ENCODE measurements at regions not wholly inside any gene's neighbourhood (a gene's known extent, or its start where the extent isn't known, plus 50 kb on each side); places are given as distances from the start of the nearest gene placed in this dataset.

GRCh38 chr1:234988155-234988517 lies 140.5 kb downstream of the TOMM20 start:
- no peak for DNase-seq

GRCh38 chr1:234987415-234988154 lies 141.1 kb downstream of the TOMM20 start:
- DNase-seq, result peak; percentile 36

GRCh38 chr1:234986750-234987414 lies 141.8 kb downstream of the TOMM20 start:
- no peak for DNase-seq

- no peak for DNase-seq
Observed at GRCh38 chr1:234985516-234986294, 142.9 kb downstream of the TOMM20 start.

- DNase-seq, result no peak
Observed at GRCh38 chr1:234985007-234985370, 143.6 kb downstream of the TOMM20 start.

- DNase-seq, result no peak
Observed at GRCh38 chr1:234983564-234984238, 144.9 kb downstream of the TOMM20 start.

GRCh38 chr1:234981758-234982157 lies 146.9 kb downstream of the TOMM20 start:
- DNase-seq, result no peak

- peak; percentile 49 for DNase-seq
Observed at GRCh38 chr1:234980645-234981396, 147.8 kb downstream of the TOMM20 start.

GRCh38 chr1:234980291-234980644 lies 148.4 kb downstream of the TOMM20 start:
- no peak for DNase-seq

- DNase-seq, result no peak
Observed at GRCh38 chr1:234979296-234980279, 149.0 kb downstream of the TOMM20 start.

GRCh38 chr1:234978397-234979295 lies 150.0 kb downstream of the TOMM20 start:
- DNase-seq, result peak; percentile 64

GRCh38 chr1:234977875-234978396 lies 150.7 kb downstream of the TOMM20 start:
- no peak for DNase-seq

- no peak for DNase-seq
Observed at GRCh38 chr1:234976861-234977680, 151.6 kb downstream of the TOMM20 start.

GRCh38 chr1:234975941-234976860 lies 152.4 kb downstream of the TOMM20 start:
- no peak for DNase-seq

- DNase-seq, result no peak
Observed at GRCh38 chr1:234975122-234975940, 153.3 kb downstream of the TOMM20 start.

Measured in skin of body (tissue), 1 donor.